GM21576 (cell line): ENCODE measurements at regions not wholly inside any gene's neighbourhood (a gene's known extent, or its start where the extent isn't known, plus 50 kb on each side); places are given as distances from the start of the nearest gene placed in this dataset.
A peak's percentile ranks its signal among the peaks of the same experiment; 100 is the strongest.
"Not testable (repeated sequence)": the region's sequence is repeated elsewhere in the genome, so short reads cannot be mapped to it uniquely, and the experiment has no call there.

Experiments
- ATAC-seq: cut with Tn5 transposase; IDR thresholded peaks from one replicate; pipeline ENCODE4 v1.9.1; 2021; ENCODE audit warnings: mild to moderate bottlenecking, moderate library complexity; ENCODE audit not compliant: unreplicated experiment

- ATAC-seq: not testable (repeated sequence)
Observed at GRCh38 chr4:3380336-3380735, 61.4 kb upstream of the HGFAC start.

- not testable (repeated sequence) for ATAC-seq
Observed at GRCh38 chr4:3381208-3381607, 60.6 kb upstream of the HGFAC start.

GRCh38 chr4:3382251-3382650 is 59.5 kb upstream of the HGFAC start:
- ATAC-seq: no peak

- no peak for ATAC-seq
Observed at GRCh38 chr4:3384391-3384770, 57.4 kb upstream of the HGFAC start.

GRCh38 chr4:3384771-3385710 is 56.7 kb upstream of the HGFAC start:
- no peak for ATAC-seq

GRCh38 chr4:3385711-3386420 is 55.9 kb upstream of the HGFAC start:
- no peak for ATAC-seq

- no peak for ATAC-seq
Observed at GRCh38 chr4:3386526-3386925, 55.2 kb upstream of the HGFAC start.

- peak; percentile 45 for ATAC-seq
Observed at GRCh38 chr4:3387154-3387942, 54.4 kb upstream of the HGFAC start.

- ATAC-seq: peak; percentile 18
Observed at GRCh38 chr4:3387943-3388361, 53.8 kb upstream of the HGFAC start.

- ATAC-seq: peak; percentile 55
Observed at GRCh38 chr4:3388471-3389232, 53.1 kb upstream of the HGFAC start.

GRCh38 chr4:3389233-3390215 is 52.2 kb upstream of the HGFAC start:
- ATAC-seq: no peak

- ATAC-seq: no peak
Observed at GRCh38 chr4:3390288-3390811, 51.4 kb upstream of the HGFAC start.

GRCh38 chr4:3391422-3391821 is 50.3 kb upstream of the HGFAC start:
- no peak for ATAC-seq
